GM12872 (cell line): ENCODE measurements at regions not wholly inside any gene's neighbourhood (a gene's known extent, or its start where the extent isn't known, plus 50 kb on each side); places are given as distances from the start of the nearest gene placed in this dataset.

Source experiments
- TF ChIP-seq, protein P1 (sequence below): IDR thresholded peaks from 3 replicates; pipeline ENCODE4 v1.5.1; 2011; ENCODE audit warnings: low read depth, mild to moderate bottlenecking, low read length, moderate library complexity; ENCODE audit not compliant: insufficient read depth

- TF ChIP-seq, protein P1, sequence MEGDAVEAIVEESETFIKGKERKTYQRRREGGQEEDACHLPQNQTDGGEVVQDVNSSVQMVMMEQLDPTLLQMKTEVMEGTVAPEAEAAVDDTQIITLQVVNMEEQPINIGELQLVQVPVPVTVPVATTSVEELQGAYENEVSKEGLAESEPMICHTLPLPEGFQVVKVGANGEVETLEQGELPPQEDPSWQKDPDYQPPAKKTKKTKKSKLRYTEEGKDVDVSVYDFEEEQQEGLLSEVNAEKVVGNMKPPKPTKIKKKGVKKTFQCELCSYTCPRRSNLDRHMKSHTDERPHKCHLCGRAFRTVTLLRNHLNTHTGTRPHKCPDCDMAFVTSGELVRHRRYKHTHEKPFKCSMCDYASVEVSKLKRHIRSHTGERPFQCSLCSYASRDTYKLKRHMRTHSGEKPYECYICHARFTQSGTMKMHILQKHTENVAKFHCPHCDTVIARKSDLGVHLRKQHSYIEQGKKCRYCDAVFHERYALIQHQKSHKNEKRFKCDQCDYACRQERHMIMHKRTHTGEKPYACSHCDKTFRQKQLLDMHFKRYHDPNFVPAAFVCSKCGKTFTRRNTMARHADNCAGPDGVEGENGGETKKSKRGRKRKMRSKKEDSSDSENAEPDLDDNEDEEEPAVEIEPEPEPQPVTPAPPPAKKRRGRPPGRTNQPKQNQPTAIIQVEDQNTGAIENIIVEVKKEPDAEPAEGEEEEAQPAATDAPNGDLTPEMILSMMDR: no peak
Measured at GRCh38 chr3:94394885-94395284, 332.0 kb downstream of the NSUN3 start.

DNA sequence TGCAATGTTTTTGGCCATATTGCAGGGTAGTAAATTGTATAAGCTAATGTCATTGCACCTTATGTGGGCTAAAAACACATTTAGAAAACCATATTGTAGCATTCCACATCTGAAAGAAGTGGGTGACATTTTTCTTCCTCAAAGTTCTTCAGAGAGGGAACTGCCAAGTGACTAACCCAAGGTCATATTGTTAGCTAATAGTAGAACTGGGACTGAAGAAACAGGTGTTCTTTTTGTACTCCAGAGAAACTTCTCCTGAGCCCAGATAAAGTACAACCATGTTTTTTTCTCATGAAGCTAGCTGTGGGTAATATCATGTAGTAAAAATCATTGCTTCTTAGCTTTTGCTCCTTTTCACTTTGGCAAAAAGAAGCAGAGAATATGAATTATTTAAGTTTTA, 333.0 kb downstream of the NSUN3 start:
- TF ChIP-seq, protein P1: no peak

DNA sequence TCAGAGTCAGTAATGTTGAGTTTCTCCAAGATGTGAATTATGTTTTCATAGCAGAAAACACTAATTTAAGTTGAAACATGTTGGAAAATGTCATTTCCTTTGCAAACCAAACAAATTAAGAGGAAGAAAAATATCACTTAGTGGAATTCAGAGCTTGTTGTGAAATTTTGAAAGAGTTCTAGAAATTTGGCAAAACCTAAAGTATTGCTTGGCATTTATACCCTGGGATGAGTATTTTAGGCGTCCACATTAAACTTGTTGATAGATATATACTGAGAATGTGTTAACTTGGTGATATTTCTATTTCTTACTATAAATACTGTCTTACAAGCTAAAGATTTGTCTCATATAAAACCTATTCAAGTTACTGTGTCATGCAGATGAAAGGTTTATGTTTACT, 335.2 kb downstream of the NSUN3 start:
- TF ChIP-seq, protein P1: no peak

- TF ChIP-seq, protein P1: no peak
Measured at GRCh38 chr3:94401466-94401865, 338.6 kb downstream of the NSUN3 start.

GRCh38 chr3:94402126-94402525, 339.3 kb downstream of the NSUN3 start:
- TF ChIP-seq, protein P1: no peak

- TF ChIP-seq, protein P1: no peak
Measured at GRCh38 chr3:94405258-94406035, 342.6 kb downstream of the NSUN3 start.

GRCh38 chr3:94406595-94406994, 343.7 kb downstream of the NSUN3 start:
- TF ChIP-seq, protein P1: no peak
